ENCODE measurements at regions not wholly inside any gene's neighbourhood (a gene's known extent, or its start where the extent isn't known, plus 50 kb on each side); places are given as distances from the start of the nearest gene placed in this dataset.

DNA sequence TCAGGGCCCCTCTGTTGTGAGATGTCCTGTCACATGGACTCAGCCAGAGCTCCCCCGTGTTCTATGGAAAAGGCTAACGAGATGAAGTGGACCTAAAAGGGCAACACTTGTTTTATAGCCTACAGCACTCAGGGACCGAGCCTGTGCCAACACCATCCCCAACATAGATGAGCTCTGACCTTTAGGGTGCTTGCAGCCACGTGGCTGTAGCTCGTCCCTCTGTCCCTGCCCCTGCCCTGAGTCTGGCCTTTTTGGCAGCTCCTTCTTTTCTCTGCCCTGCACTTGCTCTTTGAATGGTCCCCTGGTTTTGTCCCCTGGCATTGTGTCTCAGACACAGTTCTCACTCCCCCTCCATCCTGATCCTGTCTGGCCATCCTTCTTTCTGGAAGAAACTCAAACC, 81.2 kb upstream of the GDF10 start:
- DNase-seq (no peak), ATAC-seq (ENCODE audit: low read depth) (no peak)
- no peaks in the 10 kb centered on the region for H3K4me1 ChIP-seq (ENCODE audit: control insufficient read depth in 2 of 2, insufficient read depth in 2 of 2, low read length in 2 of 2)
- POLR2A ChIA-PET, result no interaction called here
- Mint-ChIP-seq H3K9me3 (ENCODE audit: insufficient read depth) (no peaks in the 10 kb centered on the region), H3K27ac (peak overlapping the region; percentile 20), H3K4me1 (no peaks in the 10 kb centered on the region), H3K27me3 (peaks cover 21% of the 10 kb centered on the region), H3K4me3 (no peak overlapping the region)
- no peak overlapping the region for H3K27ac ChIP-seq (ENCODE audit: low read length in 2 of 2)
- TF ChIP-seq, protein P1, sequence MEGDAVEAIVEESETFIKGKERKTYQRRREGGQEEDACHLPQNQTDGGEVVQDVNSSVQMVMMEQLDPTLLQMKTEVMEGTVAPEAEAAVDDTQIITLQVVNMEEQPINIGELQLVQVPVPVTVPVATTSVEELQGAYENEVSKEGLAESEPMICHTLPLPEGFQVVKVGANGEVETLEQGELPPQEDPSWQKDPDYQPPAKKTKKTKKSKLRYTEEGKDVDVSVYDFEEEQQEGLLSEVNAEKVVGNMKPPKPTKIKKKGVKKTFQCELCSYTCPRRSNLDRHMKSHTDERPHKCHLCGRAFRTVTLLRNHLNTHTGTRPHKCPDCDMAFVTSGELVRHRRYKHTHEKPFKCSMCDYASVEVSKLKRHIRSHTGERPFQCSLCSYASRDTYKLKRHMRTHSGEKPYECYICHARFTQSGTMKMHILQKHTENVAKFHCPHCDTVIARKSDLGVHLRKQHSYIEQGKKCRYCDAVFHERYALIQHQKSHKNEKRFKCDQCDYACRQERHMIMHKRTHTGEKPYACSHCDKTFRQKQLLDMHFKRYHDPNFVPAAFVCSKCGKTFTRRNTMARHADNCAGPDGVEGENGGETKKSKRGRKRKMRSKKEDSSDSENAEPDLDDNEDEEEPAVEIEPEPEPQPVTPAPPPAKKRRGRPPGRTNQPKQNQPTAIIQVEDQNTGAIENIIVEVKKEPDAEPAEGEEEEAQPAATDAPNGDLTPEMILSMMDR (IDR thresholded peaks at IDR 0.05), result no peak
- CTCF ChIA-PET, result no interaction called here
- H3K9ac ChIP-seq (ENCODE audit: low read length), result no peak overlapping the region
- H4K20me1 ChIP-seq (ENCODE audit: control insufficient read depth, insufficient read depth, low read length, poor library complexity, severe bottlenecking), result no peaks in the 10 kb centered on the region
- no peaks in the 10 kb centered on the region for H3K27me3 ChIP-seq (replicated peaks in 1 of 4; ENCODE audit: control extremely low read depth in 1 of 4, control insufficient read depth in 3 of 4, insufficient read depth in 4 of 4, low read length in 3 of 4)
- no peak overlapping the region for H3K4me3 ChIP-seq (ENCODE audit: control extremely low read depth in 1 of 5, extremely low read depth in 1 of 5, insufficient read depth in 1 of 5, low read depth in 2 of 5, low read length in 4 of 5)
- no peaks in the 10 kb centered on the region for H3K79me2 ChIP-seq (ENCODE audit: control insufficient read depth, insufficient read depth, low read length)
- no peak overlapping the region for H2AFZ ChIP-seq (ENCODE audit: insufficient read depth, low read depth, low read length, poor library complexity, severe bottlenecking)
- H3K9me3 ChIP-seq (ENCODE audit: control extremely low read depth in 1 of 3, control insufficient read depth in 2 of 3, insufficient read depth in 1 of 3, low read length in 2 of 3), result no peaks in the 10 kb centered on the region
- no peaks in the 10 kb centered on the region for H3K36me3 ChIP-seq (replicated peaks in 1 of 2; ENCODE audit: control extremely low read depth in 1 of 2, control insufficient read depth in 1 of 2, extremely low read depth in 1 of 2, insufficient read depth in 2 of 2, low read length in 1 of 2)
- 53% methylated on average over 5 of the region's 5 CpGs for WGBS (ENCODE audit: insufficient coverage)
- H3K4me2 ChIP-seq (replicated peaks; ENCODE audit: low read depth, low read length, poor library complexity, severe bottlenecking), result no peak overlapping the region
- intact Hi-C loops (cut with micrococcal nuclease), result no loop called here

DNA sequence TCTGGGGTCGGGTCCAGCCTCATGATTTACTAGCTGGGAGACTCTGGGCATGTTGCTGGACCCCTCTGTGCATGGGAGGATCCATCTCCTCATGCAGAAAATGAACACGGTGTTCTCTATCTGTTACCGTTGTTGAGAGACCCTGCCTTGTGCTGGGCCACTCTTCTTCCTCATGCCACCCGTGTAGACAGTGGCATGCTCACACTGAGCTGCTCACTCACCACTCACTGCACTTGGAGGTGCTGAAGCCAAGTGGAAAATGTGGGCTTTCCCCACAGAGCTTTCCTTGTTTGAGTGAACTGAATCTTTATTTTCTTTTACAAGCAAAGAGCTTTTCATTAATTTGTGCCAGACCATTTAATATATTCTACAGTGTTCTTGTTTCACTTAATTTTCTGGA, 77.5 kb upstream of the GDF10 start:
- H2AFZ ChIP-seq (ENCODE audit: insufficient read depth, low read depth, low read length, poor library complexity, severe bottlenecking), result no peak overlapping the region
- no peak overlapping the region for H3K27ac ChIP-seq (ENCODE audit: low read length in 2 of 2)
- ChIA-PET POLR2A (no interaction called here), CTCF (interaction anchor here (1.4 kb wide), 1 partner anchor 175 kb away, joined by 4 read pairs; no protein-coding TSS in a partner anchor)
- 65% methylated on average over 2 of the region's 4 CpGs for WGBS (ENCODE audit: insufficient coverage)
- intact Hi-C loops (cut with micrococcal nuclease), result no loop called here
- TF ChIP-seq EZH2 (IDR thresholded peaks at IDR 0.05; ENCODE audit: borderline replicate concordance, insufficient read depth, low read depth, low read length, poor library complexity, severe bottlenecking), result no peak
- TF ChIP-seq, protein P1 (IDR thresholded peaks at IDR 0.05), result no peak
- no peaks in the 10 kb centered on the region for H3K4me1 ChIP-seq (ENCODE audit: control insufficient read depth in 2 of 2, insufficient read depth in 2 of 2, low read length in 2 of 2)
- no peaks in the 10 kb centered on the region for H3K27me3 ChIP-seq (replicated peaks in 1 of 4; ENCODE audit: control extremely low read depth in 1 of 4, control insufficient read depth in 3 of 4, insufficient read depth in 4 of 4, low read length in 3 of 4)
- H3K9me3 ChIP-seq (ENCODE audit: control extremely low read depth in 1 of 3, control insufficient read depth in 2 of 3, insufficient read depth in 1 of 3, low read length in 2 of 3), result peaks cover 0 to 2% (median 0%) of the 10 kb centered on the region in 3 donors
- H3K36me3 ChIP-seq (replicated peaks in 1 of 2; ENCODE audit: control extremely low read depth in 1 of 2, control insufficient read depth in 1 of 2, extremely low read depth in 1 of 2, insufficient read depth in 2 of 2, low read length in 1 of 2), result no peaks in the 10 kb centered on the region
- no peaks in the 10 kb centered on the region for H3K79me2 ChIP-seq (ENCODE audit: control insufficient read depth, insufficient read depth, low read length)
- no peak overlapping the region for H3K4me2 ChIP-seq (replicated peaks; ENCODE audit: low read depth, low read length, poor library complexity, severe bottlenecking)
- H3K4me1 Mint-ChIP-seq, result no peaks in the 10 kb centered on the region
- H4K20me1 ChIP-seq (ENCODE audit: control insufficient read depth, insufficient read depth, low read length, poor library complexity, severe bottlenecking), result no peaks in the 10 kb centered on the region
- H3K4me3 Mint-ChIP-seq, result no peak overlapping the region
- no peak for DNase-seq
- H3K27me3 Mint-ChIP-seq, result peaks cover 17% of the 10 kb centered on the region
- no peak overlapping the region for H3K4me3 ChIP-seq (ENCODE audit: control extremely low read depth in 1 of 5, extremely low read depth in 1 of 5, insufficient read depth in 1 of 5, low read depth in 2 of 5, low read length in 4 of 5)
- no peak overlapping the region for H3K27ac Mint-ChIP-seq
- no peak for ATAC-seq (ENCODE audit: low read depth)
- no peaks in the 10 kb centered on the region for H3K9me3 Mint-ChIP-seq (ENCODE audit: insufficient read depth)
- no peak overlapping the region for H3K9ac ChIP-seq (ENCODE audit: low read length)
